ENCODE measurements at regions not wholly inside any gene's neighbourhood (a gene's known extent, or its start where the extent isn't known, plus 50 kb on each side); places are given as distances from the start of the nearest gene placed in this dataset.

- DNase-seq (ENCODE audit: low read depth): no peak
Measured at GRCh38 chr18:47758000-47758399, 172.5 kb downstream of the SMAD2 start.

DNA sequence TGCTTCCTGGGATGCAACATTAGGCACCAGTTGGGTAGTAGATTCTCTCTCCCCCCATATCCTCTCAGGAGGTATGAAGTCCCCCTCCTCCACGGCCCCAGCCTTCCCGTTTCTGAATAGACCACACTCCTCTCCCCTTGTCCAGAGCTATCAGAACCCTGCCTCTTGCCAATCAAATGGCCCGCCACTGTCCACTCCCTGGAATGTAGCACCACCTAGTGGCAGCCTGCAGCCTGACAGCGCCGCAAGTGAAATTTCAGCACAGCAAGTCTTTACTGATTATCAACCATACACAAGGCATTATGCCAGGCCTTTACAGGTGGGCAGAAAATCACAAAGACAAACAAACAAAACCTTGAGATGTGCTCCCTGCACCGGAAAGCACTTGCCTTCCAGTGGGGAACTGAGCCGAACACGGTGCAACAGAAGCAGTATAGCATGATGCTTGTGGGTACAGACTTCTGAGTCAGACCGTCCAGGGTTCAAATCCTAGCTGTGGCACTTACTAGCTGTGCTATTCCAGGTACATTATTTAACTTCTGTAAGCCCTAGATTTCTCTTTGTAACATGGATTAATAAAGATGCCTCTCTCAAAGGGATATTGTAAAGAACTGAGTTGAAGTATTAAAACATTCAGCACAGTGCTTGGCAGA lies 174.0 kb downstream of the SMAD2 start:
- DNase-seq (ENCODE audit: low read depth): no peak

GRCh38 chr18:47755102-47755456 lies 175.4 kb downstream of the SMAD2 start:
- DNase-seq (ENCODE audit: low read depth): no peak

DNA sequence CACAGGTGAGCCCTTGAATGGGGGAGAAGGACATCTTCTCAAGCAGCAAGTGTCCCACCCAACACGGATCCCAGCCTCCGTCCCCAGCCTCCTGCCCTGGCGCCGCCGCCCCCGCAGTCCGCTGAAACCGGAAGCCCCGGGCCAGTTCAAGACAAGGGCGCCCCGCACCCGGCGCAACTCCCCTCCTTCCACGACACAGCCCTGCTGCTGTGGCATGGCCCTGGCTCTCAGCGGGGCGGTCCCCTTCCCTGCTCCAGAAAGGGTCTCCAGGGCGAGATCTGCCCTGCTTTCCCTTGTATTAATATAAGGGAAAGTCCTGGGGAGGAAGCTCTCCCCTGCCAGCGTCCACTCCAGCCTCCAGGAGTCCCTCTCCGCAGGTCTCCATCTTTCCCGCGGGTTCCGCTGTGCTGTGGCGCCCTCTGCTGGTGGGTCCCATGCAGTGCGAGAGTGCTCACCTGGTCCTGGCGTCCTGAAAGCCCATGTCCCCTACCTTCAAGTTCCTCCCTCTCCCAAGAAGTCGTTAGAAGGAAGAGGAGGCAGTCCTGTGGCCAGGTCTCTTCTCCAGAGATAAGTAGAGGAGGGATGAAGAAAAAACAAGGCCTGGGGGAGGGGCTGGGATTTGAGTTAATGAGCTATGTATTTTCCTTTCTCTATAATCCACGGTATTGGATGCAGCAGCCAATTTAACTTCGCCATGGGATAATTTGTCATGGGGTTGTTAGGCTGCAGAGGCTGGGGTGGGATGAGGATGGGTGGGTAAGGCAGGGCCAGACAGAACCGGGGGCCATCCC lies 176.0 kb downstream of the SMAD2 start:
- no peak for DNase-seq (ENCODE audit: low read depth)

GRCh38 chr18:47752796-47753645 lies 177.4 kb downstream of the SMAD2 start:
- DNase-seq (ENCODE audit: low read depth): no peak

- DNase-seq (ENCODE audit: low read depth): no peak
Measured at GRCh38 chr18:47750889-47751423, 179.5 kb downstream of the SMAD2 start.

DNA sequence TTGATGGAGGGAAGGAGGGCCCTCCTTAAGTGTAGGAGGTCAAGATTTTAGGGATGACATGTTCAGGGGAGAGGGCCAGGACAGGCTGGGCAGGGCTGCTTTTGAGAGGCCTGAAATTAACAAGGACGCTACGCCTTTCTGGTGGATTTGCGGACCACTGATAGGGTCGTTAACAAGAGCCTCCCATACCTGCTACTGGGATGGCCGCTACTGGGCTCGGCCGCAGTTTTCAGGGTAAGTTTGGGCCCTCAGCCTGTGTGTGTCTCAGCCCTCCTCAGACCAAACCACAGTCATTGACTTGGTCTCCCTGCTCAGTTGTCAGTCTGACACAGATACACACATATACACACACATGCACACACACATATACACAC lies 180.9 kb downstream of the SMAD2 start:
- DNase-seq (ENCODE audit: low read depth): no peak

GRCh38 chr18:47748847-47749599 lies 181.4 kb downstream of the SMAD2 start:
- no peak for DNase-seq (ENCODE audit: low read depth)

- no peak for DNase-seq (ENCODE audit: low read depth)
Measured at GRCh38 chr18:47748093-47748796, 182.2 kb downstream of the SMAD2 start.

- DNase-seq (ENCODE audit: low read depth): no peak
Measured at GRCh38 chr18:47747260-47747795, 183.1 kb downstream of the SMAD2 start.

DNA sequence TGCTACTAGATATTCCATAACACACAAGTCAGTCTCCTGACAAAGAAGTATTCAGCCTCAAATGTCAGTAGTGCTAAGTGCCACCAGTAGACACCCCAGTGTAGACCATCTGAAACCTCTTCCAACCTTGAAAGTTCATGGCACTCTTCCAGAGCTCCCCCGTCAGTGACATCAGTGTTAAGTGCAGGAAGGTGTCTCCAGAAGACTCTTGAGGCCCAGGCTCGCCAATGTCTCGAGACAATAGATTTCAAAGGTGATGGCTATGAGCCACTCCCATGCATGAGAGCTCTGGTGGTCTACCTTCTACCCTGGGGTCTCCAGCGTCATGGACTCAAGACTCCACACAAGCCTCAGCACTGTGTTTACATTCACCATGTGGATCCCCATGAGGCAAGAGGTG lies 183.8 kb downstream of the SMAD2 start:
- no peak for DNase-seq (ENCODE audit: low read depth)

- DNase-seq (ENCODE audit: low read depth): no peak
Measured at GRCh38 chr18:47745227-47745626, 185.2 kb downstream of the SMAD2 start.

- DNase-seq (ENCODE audit: low read depth): no peak
Measured at GRCh38 chr18:47737956-47738355, 192.5 kb downstream of the SMAD2 start.

DNA sequence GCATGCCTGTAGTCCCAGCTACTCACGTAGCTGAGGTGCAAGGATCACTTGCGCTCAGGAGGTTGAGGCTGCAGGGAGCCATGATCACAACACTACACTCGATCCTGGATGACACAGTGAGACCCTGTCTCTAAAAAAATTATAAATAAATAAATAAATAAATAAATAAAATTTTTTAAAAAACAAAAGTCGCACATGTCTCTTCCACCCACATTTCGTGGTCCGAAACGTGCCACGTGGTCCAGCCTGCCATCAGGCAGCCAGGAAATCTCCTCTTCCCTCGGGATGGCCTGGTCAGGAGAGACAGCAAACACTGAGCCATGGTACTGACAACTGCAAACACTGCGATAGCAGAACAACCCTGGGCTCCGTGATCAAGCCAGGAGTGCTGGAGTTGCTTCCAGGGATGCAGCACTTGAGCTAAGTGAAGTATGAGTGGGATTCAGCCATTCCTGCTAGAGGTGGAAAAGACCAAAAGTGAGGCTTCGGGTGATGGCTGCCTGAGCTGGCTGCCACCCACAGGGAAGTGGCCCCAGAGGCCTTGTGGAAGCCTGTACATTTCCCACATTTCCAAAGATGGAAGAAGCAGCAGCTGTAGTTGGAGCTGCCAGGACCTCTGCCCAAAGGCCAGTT lies 193.1 kb downstream of the SMAD2 start:
- DNase-seq (ENCODE audit: low read depth): no peak

GRCh38 chr18:47736376-47737140 lies 193.9 kb downstream of the SMAD2 start:
- DNase-seq (ENCODE audit: low read depth): no peak

DNA sequence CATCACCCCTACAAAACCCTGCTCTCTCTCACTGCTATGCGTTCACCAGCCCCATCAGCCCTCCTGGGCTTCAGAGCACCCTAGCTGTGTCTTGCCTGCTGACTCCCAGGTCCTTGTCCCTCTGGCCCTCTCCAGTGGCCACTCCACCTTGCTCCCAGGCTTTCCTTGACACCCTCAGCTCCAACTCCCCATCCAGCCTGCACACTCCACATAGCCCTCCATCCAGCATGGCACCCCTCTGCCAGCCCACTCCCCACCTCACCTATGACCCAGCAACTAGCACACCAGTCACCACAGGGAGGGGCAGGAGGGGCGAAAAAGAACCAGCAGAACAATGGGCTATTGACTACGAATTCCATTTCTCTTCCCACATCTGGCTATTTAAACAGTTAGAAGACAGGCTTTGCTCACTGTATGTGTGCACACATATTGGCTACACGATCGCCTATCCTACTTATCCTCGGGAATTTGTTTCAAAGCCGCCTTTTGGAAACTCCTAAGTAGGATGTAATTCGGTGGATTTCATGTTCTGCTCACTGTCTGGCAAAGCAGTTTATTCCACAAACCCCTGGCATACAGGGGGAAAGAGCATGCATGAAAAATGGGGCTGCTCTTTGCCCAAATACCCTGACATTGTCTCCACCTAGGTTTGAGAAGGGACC lies 195.3 kb downstream of the SMAD2 start:
- DNase-seq (ENCODE audit: low read depth): no peak

GRCh38 chr18:47731276-47731675 lies 199.2 kb downstream of the SMAD2 start:
- DNase-seq (ENCODE audit: low read depth): no peak

DNA sequence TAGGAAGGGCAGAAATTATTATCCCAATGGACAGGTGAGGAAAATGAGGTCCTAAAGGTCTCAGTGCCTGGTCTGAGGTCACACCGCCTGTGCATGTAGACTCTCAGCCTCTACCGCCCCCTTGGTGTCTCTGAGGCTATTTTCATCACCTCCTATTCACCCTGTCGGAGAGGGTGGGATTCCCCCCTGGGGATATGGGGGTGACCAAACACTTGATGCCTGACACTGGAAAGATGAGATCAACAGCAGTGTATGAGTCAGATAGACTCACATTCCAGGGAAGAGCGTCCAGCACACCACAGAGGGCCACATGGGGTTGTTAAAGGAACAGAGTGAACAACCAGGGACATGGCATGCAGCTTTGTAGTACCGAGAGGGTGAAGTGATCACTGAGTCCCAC lies 199.7 kb downstream of the SMAD2 start:
- no peak for DNase-seq (ENCODE audit: low read depth)

- no peak for DNase-seq (ENCODE audit: low read depth)
Measured at GRCh38 chr18:47729356-47729755, 201.1 kb downstream of the SMAD2 start.

Measured in HS-27A (cell line).